ENCODE measurements at regions not wholly inside any gene's neighbourhood (a gene's known extent, or its start where the extent isn't known, plus 50 kb on each side); places are given as distances from the start of the nearest gene placed in this dataset.

DNA sequence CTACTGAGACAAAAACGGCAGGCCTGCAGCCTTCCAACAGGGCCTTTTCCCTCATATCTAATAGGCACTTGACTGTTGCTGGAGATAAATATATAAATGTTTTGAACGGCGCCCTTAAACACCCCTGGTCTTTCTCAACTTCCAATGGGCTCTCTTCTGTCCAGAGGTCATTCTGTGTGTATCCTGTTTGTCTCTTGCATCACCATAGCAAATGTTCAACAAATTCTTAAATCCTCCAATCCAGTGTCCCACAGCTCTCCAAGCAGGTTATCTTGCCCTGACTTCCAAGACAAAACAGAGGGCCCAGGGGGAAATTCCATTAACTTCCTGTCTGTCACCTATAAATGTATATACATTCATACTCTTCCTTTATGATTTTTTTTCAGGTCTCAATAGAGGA is 62.0 kb downstream of the OR2J2 start:
- no CpG with 5 or more reads among the region's 3 CpGs for WGBS (ENCODE audit: extremely low coverage, insufficient read length, low lambda C conversion rate)
- H4K8ac ChIP-seq (replicated peaks; ENCODE audit: insufficient read length, low read depth, low read length), result no peak overlapping the region
- no peak overlapping the region for H4K5ac ChIP-seq (ENCODE audit: insufficient read length, low read depth, low read length)
- no peak overlapping the region for H3K14ac ChIP-seq (ENCODE audit: insufficient read depth, low read length)
- H2BK12ac ChIP-seq (ENCODE audit: insufficient read length, low read depth, low read length), result no peak overlapping the region
- peaks cover 22 to 23% of the 10 kb centered on the region in 2 experiments for H3K4me1 Mint-ChIP-seq
- no peaks in the 10 kb centered on the region for H3K79me1 ChIP-seq (ENCODE audit: insufficient read depth, low read depth, low read length, poor library complexity, severe bottlenecking)
- no peak overlapping the region for H3K4me2 ChIP-seq (ENCODE audit: insufficient read depth, insufficient read length, low read length)
- no peaks in the 10 kb centered on the region for H3K23me2 ChIP-seq (ENCODE audit: insufficient read length, low read depth, low read length, poor library complexity, severe bottlenecking)
- no peaks in the 10 kb centered on the region for H3K27me3 Mint-ChIP-seq (ENCODE audit: low read depth)
- no peak for DNase-seq
- no peak overlapping the region for H3K9ac ChIP-seq (ENCODE audit: extremely low read depth, insufficient read length, low read length)
- H3K27me3 ChIP-seq (ENCODE audit: insufficient read depth, low read length), result no peaks in the 10 kb centered on the region
- no peak overlapping the region for H3K27ac ChIP-seq (ENCODE audit: insufficient read length, low read depth, low read length)
- no peak overlapping the region for H2AK5ac ChIP-seq (ENCODE audit: insufficient read length, low read length)
- H3K4ac ChIP-seq (ENCODE audit: low read depth, low read length), result no peak overlapping the region
- no peak overlapping the region for H2BK15ac ChIP-seq (ENCODE audit: low read depth, low read length)
- no peak overlapping the region for H3T11ph ChIP-seq (ENCODE audit: low read length)
- H4K91ac ChIP-seq (ENCODE audit: insufficient read length, low read depth, low read length), result no peak overlapping the region
- no peak overlapping the region for H3K27ac Mint-ChIP-seq
- peaks cover 0 to 2% (median 0%) of the 10 kb centered on the region in 3 experiments; a peak in 3 of 7 replicates for H3K36me3 Mint-ChIP-seq (ENCODE audit: insufficient read depth in 1 of 3, low read depth in 3 of 3)
- H2AFZ ChIP-seq (ENCODE audit: low read length), result no peak overlapping the region
- no peak overlapping the region for H3K4me3 Mint-ChIP-seq
- no peak overlapping the region for H3K18ac ChIP-seq (ENCODE audit: insufficient read length, low read depth, low read length)
- H3K23ac ChIP-seq (ENCODE audit: insufficient read length, low read depth, low read length), result no peak overlapping the region
- no peaks in the 10 kb centered on the region for H3K9me3 ChIP-seq (ENCODE audit: control insufficient read depth, low read depth, low read length)
- H2BK120ac ChIP-seq (ENCODE audit: low read depth, low read length, poor library complexity, severe bottlenecking), result no peak overlapping the region
- H3K56ac ChIP-seq (ENCODE audit: insufficient read length, low read depth, low read length), result no peak overlapping the region
- peaks cover 3% of the 10 kb centered on the region; the same call in 1 of the 2 replicates for H3K4me1 ChIP-seq (ENCODE audit: insufficient read depth, low read length)
- TF ChIP-seq, protein P1, sequence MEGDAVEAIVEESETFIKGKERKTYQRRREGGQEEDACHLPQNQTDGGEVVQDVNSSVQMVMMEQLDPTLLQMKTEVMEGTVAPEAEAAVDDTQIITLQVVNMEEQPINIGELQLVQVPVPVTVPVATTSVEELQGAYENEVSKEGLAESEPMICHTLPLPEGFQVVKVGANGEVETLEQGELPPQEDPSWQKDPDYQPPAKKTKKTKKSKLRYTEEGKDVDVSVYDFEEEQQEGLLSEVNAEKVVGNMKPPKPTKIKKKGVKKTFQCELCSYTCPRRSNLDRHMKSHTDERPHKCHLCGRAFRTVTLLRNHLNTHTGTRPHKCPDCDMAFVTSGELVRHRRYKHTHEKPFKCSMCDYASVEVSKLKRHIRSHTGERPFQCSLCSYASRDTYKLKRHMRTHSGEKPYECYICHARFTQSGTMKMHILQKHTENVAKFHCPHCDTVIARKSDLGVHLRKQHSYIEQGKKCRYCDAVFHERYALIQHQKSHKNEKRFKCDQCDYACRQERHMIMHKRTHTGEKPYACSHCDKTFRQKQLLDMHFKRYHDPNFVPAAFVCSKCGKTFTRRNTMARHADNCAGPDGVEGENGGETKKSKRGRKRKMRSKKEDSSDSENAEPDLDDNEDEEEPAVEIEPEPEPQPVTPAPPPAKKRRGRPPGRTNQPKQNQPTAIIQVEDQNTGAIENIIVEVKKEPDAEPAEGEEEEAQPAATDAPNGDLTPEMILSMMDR (conservative IDR thresholded peaks at IDR 0.05), result no peak
- no peaks in the 10 kb centered on the region for H3K9me3 Mint-ChIP-seq
- H2BK20ac ChIP-seq (ENCODE audit: low read depth, low read length, poor library complexity, severe bottlenecking), result no peak overlapping the region
- H4K20me1 ChIP-seq (ENCODE audit: control insufficient read depth, insufficient read depth, insufficient read length), result no peaks in the 10 kb centered on the region
- no peak overlapping the region for H2BK5ac ChIP-seq (ENCODE audit: insufficient read length, low read length)
- no peaks in the 10 kb centered on the region for H3K79me2 ChIP-seq (ENCODE audit: insufficient read depth, low read length)
